H9 (cell line): ENCODE measurements at regions not wholly inside any gene's neighbourhood (a gene's known extent, or its start where the extent isn't known, plus 50 kb on each side); places are given as distances from the start of the nearest gene placed in this dataset.

Source experiments
- DNase-seq: peaks from one replicate; pipeline ENCODE4 v3.0.0-alpha.2; 2017
- H2AFZ ChIP-seq: one replicate; pipeline ENCODE4 v1.6.1; 2013; ENCODE audit warnings: mild to moderate bottlenecking, low read length, control low read depth, moderate library complexity
- H2AK5ac ChIP-seq: 2 replicates; pipeline ENCODE4 v1.6.1; 2013; ENCODE audit warnings: low read length, control low read depth, mixed read lengths; ENCODE audit not compliant: insufficient read length
- H2BK120ac ChIP-seq: one replicate; pipeline ENCODE4 v1.6.1; 2013; ENCODE audit warnings: low read depth, mild to moderate bottlenecking, low read length, control low read depth, inconsistent platforms; ENCODE audit not compliant: poor library complexity, severe bottlenecking
- H2BK12ac ChIP-seq: 2 replicates; pipeline ENCODE4 v1.6.1; 2013; ENCODE audit warnings: low read length, control low read depth, mixed read lengths, low read depth; ENCODE audit not compliant: insufficient read length
- H2BK15ac ChIP-seq: 2 replicates; pipeline ENCODE4 v1.6.1; 2013; ENCODE audit warnings: low read depth, low read length, control low read depth
- H2BK20ac ChIP-seq: one replicate; pipeline ENCODE4 v1.6.1; 2013; ENCODE audit warnings: low read depth, mild to moderate bottlenecking, low read length, control low read depth, inconsistent platforms; ENCODE audit not compliant: poor library complexity, severe bottlenecking
- H2BK5ac ChIP-seq: 2 replicates; pipeline ENCODE4 v1.6.1; 2013; ENCODE audit warnings: low read length, control low read depth, mixed read lengths; ENCODE audit not compliant: insufficient read length
- H3K14ac ChIP-seq: 2 replicates; pipeline ENCODE4 v1.6.1; 2013; ENCODE audit warnings: low read length, control low read depth; ENCODE audit not compliant: insufficient read depth
- H3K18ac ChIP-seq: 2 replicates; pipeline ENCODE4 v1.6.1; 2013; ENCODE audit warnings: low read depth, mild to moderate bottlenecking, mixed read lengths, low read length, control low read depth; ENCODE audit not compliant: insufficient read length
- H3K23ac ChIP-seq: 2 replicates; pipeline ENCODE4 v1.6.1; 2013; ENCODE audit warnings: low read length, control low read depth, mixed read lengths, low read depth; ENCODE audit not compliant: insufficient read length
- H3K23me2 ChIP-seq: 2 replicates; pipeline ENCODE4 v1.6.1; 2013; ENCODE audit warnings: low read depth, mild to moderate bottlenecking, mixed read lengths, low read length, control low read depth; ENCODE audit not compliant: insufficient read length, poor library complexity, severe bottlenecking
- H3K27ac ChIP-seq: 2 replicates; pipeline ENCODE4 v1.5.1; 2013; ENCODE audit warnings: low read length, control low read depth, mixed read lengths, low read depth; ENCODE audit not compliant: insufficient read length
- H3K27me3 ChIP-seq: 2 replicates; pipeline ENCODE4 v1.6.1; 2013; ENCODE audit warnings: low read length, control low read depth, inconsistent platforms; ENCODE audit not compliant: insufficient read depth
- H3K4ac ChIP-seq: 2 replicates; pipeline ENCODE4 v1.6.1; 2013; ENCODE audit warnings: low read depth, mild to moderate bottlenecking, control low read depth, inconsistent platforms, low read length, moderate library complexity
- H3K4me1 ChIP-seq: 2 replicates; pipeline ENCODE4 v1.6.1; 2013; ENCODE audit warnings: low read length, control low read depth, inconsistent platforms; ENCODE audit not compliant: insufficient read depth
- H3K4me2 ChIP-seq: 2 replicates; pipeline ENCODE4 v1.6.1; 2013; ENCODE audit warnings: low read length, control low read depth, mixed read lengths; ENCODE audit not compliant: insufficient read length, insufficient read depth
- H3K56ac ChIP-seq: 2 replicates; pipeline ENCODE4 v1.6.1; 2013; ENCODE audit warnings: low read depth, mild to moderate bottlenecking, mixed read lengths, low read length, control low read depth; ENCODE audit not compliant: insufficient read length
- H3K79me1 ChIP-seq: 2 replicates; pipeline ENCODE4 v1.6.1; 2013; ENCODE audit warnings: low read depth, mild to moderate bottlenecking, moderate library complexity, low read length, control low read depth, inconsistent platforms; ENCODE audit not compliant: insufficient read depth, poor library complexity, severe bottlenecking
- H3K79me2 ChIP-seq: 2 replicates; pipeline ENCODE4 v1.6.1; 2013; ENCODE audit warnings: low read length, control low read depth, inconsistent platforms; ENCODE audit not compliant: insufficient read depth
- H3K9ac ChIP-seq: 2 replicates; pipeline ENCODE4 v1.6.1; 2013; ENCODE audit warnings: low read length, control low read depth, mixed read lengths; ENCODE audit not compliant: insufficient read length; ENCODE audit errors: extremely low read depth
- H3K9me3 ChIP-seq: one replicate; pipeline ENCODE4 v1.6.1; 2013; ENCODE audit warnings: low read depth, low read length, inconsistent platforms; ENCODE audit not compliant: control insufficient read depth
- H3T11ph ChIP-seq: one replicate; pipeline ENCODE4 v1.6.1; 2013; ENCODE audit warnings: mild to moderate bottlenecking, low read length, control low read depth, inconsistent platforms
- H4K20me1 ChIP-seq: one replicate; pipeline ENCODE4 v1.6.1; 2013; ENCODE audit not compliant: control insufficient read depth, insufficient read length, insufficient read depth
- H4K5ac ChIP-seq: 2 replicates; pipeline ENCODE4 v1.6.1; 2013; ENCODE audit warnings: low read depth, mild to moderate bottlenecking, mixed read lengths, low read length, control low read depth; ENCODE audit not compliant: insufficient read length
- H4K8ac ChIP-seq: replicated peaks from 2 replicates; pipeline ENCODE4 v1.6.1; 2013; ENCODE audit warnings: low read length, control low read depth, mixed read lengths, low read depth; ENCODE audit not compliant: insufficient read length
- H4K91ac ChIP-seq: 2 replicates; pipeline ENCODE4 v1.6.1; 2013; ENCODE audit warnings: low read depth, mild to moderate bottlenecking, moderate library complexity, mixed read lengths, low read length, control low read depth; ENCODE audit not compliant: insufficient read length
- H3K27ac Mint-ChIP-seq, 3 experiments: 2 replicates in 2 of 3; 3 replicates in 1 of 3; pipeline ENCODE4 v1.8.0; 2020 to 2021; ENCODE audit warnings: mixed read lengths in 3 of 3, mild to moderate bottlenecking in 1 of 3, moderate library complexity in 1 of 3
- H3K27me3 Mint-ChIP-seq: 2 replicates; pipeline ENCODE4 v1.8.0; 2021; ENCODE audit warnings: low read depth, mild to moderate bottlenecking, moderate library complexity, mixed read lengths
- H3K36me3 Mint-ChIP-seq, 3 experiments: 2 replicates in 2 of 3; 3 replicates in 1 of 3; pipeline ENCODE4 v1.8.0; 2020 to 2021; ENCODE audit warnings: low read depth in 3 of 3, mixed read lengths in 3 of 3; ENCODE audit not compliant: insufficient read depth in 1 of 3
- H3K4me1 Mint-ChIP-seq, 2 experiments: 2 replicates each; pipeline ENCODE4 v1.8.0; 2020; ENCODE audit warnings: mixed read lengths in 2 of 2
- H3K4me3 Mint-ChIP-seq, 2 experiments: 2 replicates in 1 of 2; 3 replicates in 1 of 2; pipeline ENCODE4 v1.8.0; 2020 to 2021; ENCODE audit warnings: mild to moderate bottlenecking in 2 of 2, mixed read lengths in 2 of 2, moderate library complexity in 1 of 2
- H3K9me3 Mint-ChIP-seq, 2 experiments: 2 replicates in 1 of 2; 3 replicates in 1 of 2; pipeline ENCODE4 v1.8.0; 2020; ENCODE audit warnings: mild to moderate bottlenecking in 2 of 2, mixed read lengths in 2 of 2, moderate library complexity in 1 of 2
- WGBS: extraction: QIAGEN DNeasy Blood & Tissue Kit; methylation state at CpG from one replicate; pipeline ENCODE4 v1.1.7; 2013; ENCODE audit warnings: missing lambda C conversion rate, low lambda C conversion rate, mixed read lengths; ENCODE audit not compliant: insufficient read length; ENCODE audit errors: extremely low coverage; 5-methylcytosine and 5-hydroxymethylcytosine counted together
- TF ChIP-seq, protein P1 (sequence below): fragments of 200-600 bp; sonication (generic); conservative IDR thresholded peaks from 3 replicates; pipeline ENCODE4 v1.8.0; 2021; ENCODE audit warnings: antibody characterized with exemption, mild to moderate bottlenecking

DNA sequence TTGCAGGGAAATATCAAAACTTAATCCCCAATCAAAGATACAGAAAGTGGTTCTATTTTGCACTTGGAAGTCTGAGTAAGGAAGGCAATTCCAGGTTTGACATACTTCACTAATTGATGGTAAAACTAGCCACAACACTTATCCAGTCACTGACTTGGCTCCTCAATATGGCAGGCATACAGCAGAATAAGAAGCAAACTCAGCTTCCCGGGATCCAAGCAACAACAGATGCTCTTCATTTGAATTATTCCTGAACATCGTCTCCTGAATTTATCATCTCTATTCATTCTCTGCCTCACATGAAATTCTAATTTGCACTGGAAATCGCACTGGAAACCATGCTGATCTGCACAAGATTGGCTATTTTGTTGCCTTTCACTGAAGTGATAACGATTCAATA is 629.6 kb downstream of the PRELID2 start:
- Histone ChIP-seq H3K9me3 (no peaks in the 10 kb centered on the region), H3K27me3 (no peaks in the 10 kb centered on the region)
- no CpG with 5 or more reads among the region's 4 CpGs for WGBS

More for the DNA sequence above, 629.6 kb downstream of the PRELID2 start:
- Histone ChIP-seq H3K27ac (no peak overlapping the region), H3K4me2 (no peak overlapping the region), H2AFZ (no peak overlapping the region), H3K4ac (no peak overlapping the region), H3K9ac (no peak overlapping the region), H4K91ac (no peak overlapping the region), H2BK12ac (no peak overlapping the region), H2BK120ac (no peak overlapping the region), H2BK20ac (no peak overlapping the region), H2AK5ac (no peak overlapping the region), H3K4me1 (no peaks in the 10 kb centered on the region), H3K18ac (no peak overlapping the region), H3K23ac (no peak overlapping the region), H4K5ac (no peak overlapping the region), H3K23me2 (no peaks in the 10 kb centered on the region), H2BK15ac (no peak overlapping the region), H3K56ac (no peak overlapping the region), H4K8ac (no peak overlapping the region), H2BK5ac (no peak overlapping the region), H4K20me1 (no peaks in the 10 kb centered on the region), H3K79me1 (no peaks in the 10 kb centered on the region), H3K79me2 (no peaks in the 10 kb centered on the region), H3T11ph (no peak overlapping the region), H3K14ac (no peak overlapping the region)
- Mint-ChIP-seq H3K36me3 (no peaks in the 10 kb centered on the region; a peak in 1 of 7 replicates), H3K9me3 (no peaks in the 10 kb centered on the region), H3K27me3 (no peaks in the 10 kb centered on the region; the same call in 1 of the 2 replicates), H3K4me3 (no peak overlapping the region), H3K27ac (no peak overlapping the region), H3K4me1 (no peaks in the 10 kb centered on the region)
- no peak for DNase-seq
- TF ChIP-seq, protein P1, sequence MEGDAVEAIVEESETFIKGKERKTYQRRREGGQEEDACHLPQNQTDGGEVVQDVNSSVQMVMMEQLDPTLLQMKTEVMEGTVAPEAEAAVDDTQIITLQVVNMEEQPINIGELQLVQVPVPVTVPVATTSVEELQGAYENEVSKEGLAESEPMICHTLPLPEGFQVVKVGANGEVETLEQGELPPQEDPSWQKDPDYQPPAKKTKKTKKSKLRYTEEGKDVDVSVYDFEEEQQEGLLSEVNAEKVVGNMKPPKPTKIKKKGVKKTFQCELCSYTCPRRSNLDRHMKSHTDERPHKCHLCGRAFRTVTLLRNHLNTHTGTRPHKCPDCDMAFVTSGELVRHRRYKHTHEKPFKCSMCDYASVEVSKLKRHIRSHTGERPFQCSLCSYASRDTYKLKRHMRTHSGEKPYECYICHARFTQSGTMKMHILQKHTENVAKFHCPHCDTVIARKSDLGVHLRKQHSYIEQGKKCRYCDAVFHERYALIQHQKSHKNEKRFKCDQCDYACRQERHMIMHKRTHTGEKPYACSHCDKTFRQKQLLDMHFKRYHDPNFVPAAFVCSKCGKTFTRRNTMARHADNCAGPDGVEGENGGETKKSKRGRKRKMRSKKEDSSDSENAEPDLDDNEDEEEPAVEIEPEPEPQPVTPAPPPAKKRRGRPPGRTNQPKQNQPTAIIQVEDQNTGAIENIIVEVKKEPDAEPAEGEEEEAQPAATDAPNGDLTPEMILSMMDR: no peak
